ENCODE measurements at regions not wholly inside any gene's neighbourhood (a gene's known extent, or its start where the extent isn't known, plus 50 kb on each side); places are given as distances from the start of the nearest gene placed in this dataset.

DNA sequence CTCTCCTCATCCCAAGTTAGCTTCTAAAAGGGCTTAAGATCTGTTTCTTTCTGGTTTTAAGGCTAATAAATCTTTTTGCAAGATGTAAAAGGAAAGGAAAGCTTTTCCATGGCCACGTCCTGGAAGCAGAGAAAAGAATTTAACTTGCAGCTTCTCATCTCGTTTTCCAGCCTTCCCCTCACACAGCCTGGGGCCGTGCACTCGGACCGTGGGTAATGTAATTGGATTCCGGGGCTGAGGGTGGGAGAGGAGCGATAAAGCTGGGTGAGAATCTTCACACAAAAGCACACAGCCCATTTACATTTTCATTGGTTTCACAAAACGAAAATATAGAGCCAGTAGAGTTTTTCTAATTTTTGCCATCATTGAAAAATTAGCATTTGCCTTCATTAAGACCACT lies 91.2 kb downstream of the IRX2 start (continued):
- TF ChIP-seq SRF (IDR thresholded peaks at IDR 0.05; ENCODE audit: low read depth, low read length) (no peak), SIX5 (IDR thresholded peaks at IDR 0.05; ENCODE audit: low read depth, low read length) (no peak), YY1 (IDR thresholded peaks at IDR 0.05; ENCODE audit: low read depth, low read length) (no peak)

Data from H1 (cell line).